Stimulated activated naive CD8-positive, alpha-beta T cell treated with anti-CD3 and anti-CD28 coated beads, Interleukin-15, Interleukin-2, amounts not matched to agents 100 ng/mL and 50 ng/mL, for 24 hours (primary cell): ENCODE measurements at regions not wholly inside any gene's neighbourhood (a gene's known extent, or its start where the extent isn't known, plus 50 kb on each side); places are given as distances from the start of the nearest gene placed in this dataset.
"Not testable (repeated sequence)": the region's sequence is repeated elsewhere in the genome, so short reads cannot be mapped to it uniquely, and the experiment has no call there.

Experiments used
- H3K27ac Mint-ChIP-seq: one replicate; pipeline ENCODE4 v1.8.0; 2021; ENCODE audit warnings: mild to moderate bottlenecking, mixed read lengths
- H3K27me3 Mint-ChIP-seq: one replicate; pipeline ENCODE4 v1.8.0; 2021; ENCODE audit warnings: mixed read lengths
- H3K36me3 Mint-ChIP-seq: one replicate; pipeline ENCODE4 v1.8.0; 2021; ENCODE audit warnings: low read depth, mixed read lengths
- H3K4me1 Mint-ChIP-seq: one replicate; pipeline ENCODE4 v1.8.0; 2021; ENCODE audit warnings: low read depth, mixed read lengths
- H3K4me3 Mint-ChIP-seq: one replicate; pipeline ENCODE4 v1.8.0; 2021; ENCODE audit warnings: mild to moderate bottlenecking, mixed read lengths
- H3K9me3 Mint-ChIP-seq: one replicate; pipeline ENCODE4 v1.8.0; 2021; ENCODE audit warnings: mixed read lengths

- no peak overlapping the region for H3K4me3 Mint-ChIP-seq
- no peak overlapping the region for H3K27ac Mint-ChIP-seq
- H3K4me1 Mint-ChIP-seq: no peaks in the 10 kb centered on the region
- no peaks in the 10 kb centered on the region for H3K27me3 Mint-ChIP-seq
- no peaks in the 10 kb centered on the region for H3K36me3 Mint-ChIP-seq
- H3K9me3 Mint-ChIP-seq: peaks cover 8% of the 10 kb centered on the region
These were observed 342.5 kb upstream of the NDST3 start for GRCh38 chr4:117691572-117692351.

GRCh38 chr4:117692538-117692937 is 341.7 kb upstream of the NDST3 start:
- H3K9me3 Mint-ChIP-seq: peaks cover 8% of the 10 kb centered on the region
- no peaks in the 10 kb centered on the region for H3K36me3 Mint-ChIP-seq
- no peak overlapping the region for H3K27ac Mint-ChIP-seq
- no peak overlapping the region for H3K4me3 Mint-ChIP-seq
- no peaks in the 10 kb centered on the region for H3K4me1 Mint-ChIP-seq
- no peaks in the 10 kb centered on the region for H3K27me3 Mint-ChIP-seq

GRCh38 chr4:117699595-117699994 is 334.7 kb upstream of the NDST3 start:
- no peak overlapping the region for H3K27ac Mint-ChIP-seq
- no peak overlapping the region for H3K4me3 Mint-ChIP-seq
- H3K27me3 Mint-ChIP-seq: no peaks in the 10 kb centered on the region
- H3K36me3 Mint-ChIP-seq: no peaks in the 10 kb centered on the region
- no peaks in the 10 kb centered on the region for H3K4me1 Mint-ChIP-seq
- no peaks in the 10 kb centered on the region for H3K9me3 Mint-ChIP-seq

- Mint-ChIP-seq H3K9me3 (no peaks in the 10 kb centered on the region), H3K27ac (no peak overlapping the region), H3K4me1 (no peaks in the 10 kb centered on the region), H3K4me3 (no peak overlapping the region), H3K36me3 (no peaks in the 10 kb centered on the region), H3K27me3 (no peaks in the 10 kb centered on the region)
These were observed 334.0 kb upstream of the NDST3 start for GRCh38 chr4:117700111-117700892.

DNA sequence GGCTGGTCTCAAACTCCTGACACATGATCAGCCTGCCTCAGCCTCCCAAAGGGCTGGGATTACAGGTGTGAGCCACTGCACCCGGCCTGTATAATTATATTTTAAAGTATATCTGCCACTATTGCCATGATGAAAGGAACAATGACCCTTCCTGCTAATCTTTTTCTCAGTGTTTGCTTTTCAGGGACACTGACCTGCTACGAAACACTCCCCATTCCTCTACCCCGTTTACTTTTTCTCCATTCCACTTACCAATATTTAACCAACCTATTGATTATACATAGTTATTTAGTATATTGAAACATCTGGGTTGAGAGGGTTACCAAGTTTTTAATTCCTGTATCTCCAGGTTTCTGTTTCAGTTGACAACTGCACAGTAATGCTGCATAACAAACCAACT is 331.9 kb upstream of the NDST3 start:
- H3K36me3 Mint-ChIP-seq: no peaks in the 10 kb centered on the region
- H3K9me3 Mint-ChIP-seq: no peaks in the 10 kb centered on the region
- H3K4me3 Mint-ChIP-seq: no peak overlapping the region
- no peaks in the 10 kb centered on the region for H3K27me3 Mint-ChIP-seq
- H3K4me1 Mint-ChIP-seq: no peaks in the 10 kb centered on the region
- no peak overlapping the region for H3K27ac Mint-ChIP-seq

DNA sequence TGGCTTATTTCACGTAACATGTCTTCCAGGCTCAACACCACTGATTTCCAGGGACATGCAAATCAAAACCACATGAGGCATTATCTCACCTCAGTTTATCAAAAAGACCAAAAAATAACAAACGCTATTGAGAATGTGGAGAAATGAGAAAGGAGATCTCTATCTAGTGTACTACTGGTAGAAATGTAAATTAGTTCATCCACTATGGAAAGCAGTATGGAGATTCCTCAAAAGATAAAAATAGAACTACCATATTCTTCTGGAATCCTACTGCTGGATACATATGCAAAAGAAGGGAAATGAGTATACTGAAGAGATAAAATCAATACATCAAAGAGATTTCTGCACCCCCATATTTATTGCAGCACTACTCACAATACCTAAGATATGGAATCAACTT is 329.6 kb upstream of the NDST3 start:
- Mint-ChIP-seq H3K9me3 (peaks cover 10% of the 10 kb centered on the region), H3K27me3 (no peaks in the 10 kb centered on the region), H3K4me3 (no peak overlapping the region), H3K4me1 (no peaks in the 10 kb centered on the region), H3K27ac (no peak overlapping the region), H3K36me3 (no peaks in the 10 kb centered on the region)

GRCh38 chr4:117740736-117741135 is 293.6 kb upstream of the NDST3 start:
- Mint-ChIP-seq H3K27ac (no peak overlapping the region), H3K27me3 (no peaks in the 10 kb centered on the region), H3K9me3 (no peaks in the 10 kb centered on the region), H3K4me1 (no peaks in the 10 kb centered on the region), H3K36me3 (no peaks in the 10 kb centered on the region), H3K4me3 (no peak overlapping the region)

DNA sequence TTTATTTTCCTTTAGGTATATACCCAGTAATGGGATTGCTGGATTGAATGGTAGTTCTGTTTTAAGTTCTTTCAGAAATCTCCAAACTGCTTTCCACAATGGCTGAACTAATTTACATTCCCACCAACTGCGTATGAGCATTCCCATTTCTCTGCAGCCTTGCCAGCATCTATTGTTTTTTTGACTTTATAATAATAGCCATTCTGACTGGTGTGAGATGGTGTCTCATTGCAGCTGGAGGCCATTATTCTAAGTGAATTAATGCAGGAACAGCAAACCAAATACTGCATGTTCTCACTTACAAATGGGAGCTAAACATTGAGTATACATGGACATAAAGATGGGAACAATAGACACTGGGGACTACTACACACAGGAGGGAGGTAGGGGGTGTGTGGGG is 288.9 kb upstream of the NDST3 start:
- not testable (repeated sequence) for H3K27ac Mint-ChIP-seq, H3K4me1 Mint-ChIP-seq, H3K36me3 Mint-ChIP-seq, H3K27me3 Mint-ChIP-seq, H3K4me3 Mint-ChIP-seq, H3K9me3 Mint-ChIP-seq

GRCh38 chr4:117755438-117755837 is 278.8 kb upstream of the NDST3 start:
- Mint-ChIP-seq H3K9me3 (no peaks in the 10 kb centered on the region), H3K36me3 (no peaks in the 10 kb centered on the region), H3K27me3 (no peaks in the 10 kb centered on the region), H3K27ac (no peak overlapping the region), H3K4me1 (no peaks in the 10 kb centered on the region), H3K4me3 (no peak overlapping the region)

DNA sequence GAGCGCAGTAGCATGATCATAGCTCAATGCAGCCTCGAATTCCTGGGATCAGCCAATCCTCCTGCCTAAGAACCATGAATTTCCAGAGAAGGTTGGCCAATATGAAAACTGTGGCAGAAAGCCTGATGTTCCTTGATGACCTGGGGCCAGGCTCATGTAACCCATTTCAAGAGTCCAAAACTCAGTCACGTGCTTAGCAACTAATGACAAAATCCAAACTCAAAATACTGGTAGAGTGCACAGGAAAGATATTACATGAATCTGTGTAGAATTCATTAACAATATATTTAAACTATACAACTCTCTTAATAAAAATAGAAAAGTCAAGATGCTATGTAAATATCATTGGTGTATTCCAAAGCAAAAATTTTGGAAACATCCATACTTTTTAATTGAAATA is 265.7 kb upstream of the NDST3 start:
- H3K36me3 Mint-ChIP-seq: no peaks in the 10 kb centered on the region
- peaks cover 4% of the 10 kb centered on the region for H3K9me3 Mint-ChIP-seq
- no peak overlapping the region for H3K27ac Mint-ChIP-seq
- H3K27me3 Mint-ChIP-seq: no peaks in the 10 kb centered on the region
- H3K4me1 Mint-ChIP-seq: no peaks in the 10 kb centered on the region
- no peak overlapping the region for H3K4me3 Mint-ChIP-seq

- H3K27ac Mint-ChIP-seq: no peak overlapping the region
- no peaks in the 10 kb centered on the region for H3K4me1 Mint-ChIP-seq
- no peaks in the 10 kb centered on the region for H3K27me3 Mint-ChIP-seq
- H3K36me3 Mint-ChIP-seq: no peaks in the 10 kb centered on the region
- no peaks in the 10 kb centered on the region for H3K9me3 Mint-ChIP-seq
- H3K4me3 Mint-ChIP-seq: no peak overlapping the region
These were observed 263.8 kb upstream of the NDST3 start for GRCh38 chr4:117770269-117771102.

GRCh38 chr4:117771647-117772337 is 262.5 kb upstream of the NDST3 start:
- Mint-ChIP-seq H3K4me1 (no peaks in the 10 kb centered on the region), H3K27ac (no peak overlapping the region), H3K36me3 (no peaks in the 10 kb centered on the region), H3K27me3 (no peaks in the 10 kb centered on the region), H3K9me3 (no peaks in the 10 kb centered on the region), H3K4me3 (no peak overlapping the region)

DNA sequence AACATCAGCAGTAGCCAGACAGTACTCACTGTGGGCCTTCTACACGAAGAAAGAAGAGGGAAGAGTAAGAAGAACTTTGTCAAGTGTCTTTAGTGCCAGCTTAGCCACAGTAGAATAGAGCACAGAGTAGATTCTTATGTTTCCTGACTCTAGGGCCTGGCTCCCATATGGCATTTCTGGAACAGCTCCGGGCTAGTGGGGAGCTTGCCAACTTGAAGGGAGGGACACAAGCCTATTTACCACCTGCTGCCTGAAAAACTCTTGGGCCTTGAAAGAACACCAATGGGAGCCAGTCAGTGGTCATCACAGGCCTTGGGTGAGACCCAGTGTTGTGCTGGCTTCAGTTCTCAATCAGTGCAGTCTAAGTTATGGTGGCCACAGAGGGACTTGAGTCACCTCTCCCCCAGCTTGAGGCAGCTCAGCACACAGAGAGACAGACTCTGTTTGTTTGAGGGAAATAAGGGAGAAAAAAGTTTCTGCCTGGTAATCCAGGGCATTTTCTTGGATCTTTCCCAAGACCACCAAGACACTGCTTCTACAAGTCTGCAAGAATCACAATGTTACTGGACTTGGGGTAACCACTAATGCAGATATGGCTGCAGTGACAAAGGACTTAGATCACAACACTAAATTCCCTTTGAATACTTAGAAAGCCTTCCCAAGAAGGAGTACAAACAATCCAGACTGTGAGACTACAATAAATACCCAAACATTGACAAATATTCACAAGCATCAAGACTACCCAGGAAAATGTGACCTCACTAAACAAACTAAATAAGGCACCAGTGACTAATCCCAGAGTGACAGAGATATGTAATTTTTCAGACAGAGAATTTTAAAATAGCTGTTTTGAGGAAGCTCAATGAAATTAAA is 261.0 kb upstream of the NDST3 start:
- no peak overlapping the region for H3K4me3 Mint-ChIP-seq
- no peak overlapping the region for H3K27ac Mint-ChIP-seq
- no peaks in the 10 kb centered on the region for H3K36me3 Mint-ChIP-seq
- no peaks in the 10 kb centered on the region for H3K4me1 Mint-ChIP-seq
- no peaks in the 10 kb centered on the region for H3K27me3 Mint-ChIP-seq
- H3K9me3 Mint-ChIP-seq: no peaks in the 10 kb centered on the region

GRCh38 chr4:117777721-117778120 is 256.6 kb upstream of the NDST3 start:
- Mint-ChIP-seq H3K4me3 (no peak overlapping the region), H3K36me3 (no peaks in the 10 kb centered on the region), H3K27ac (no peak overlapping the region), H3K9me3 (peaks cover 4% of the 10 kb centered on the region), H3K27me3 (no peaks in the 10 kb centered on the region), H3K4me1 (no peaks in the 10 kb centered on the region)
